ENCODE measurements at regions not wholly inside any gene's neighbourhood (a gene's known extent, or its start where the extent isn't known, plus 50 kb on each side); places are given as distances from the start of the nearest gene placed in this dataset.
A peak's percentile ranks its signal among the peaks of the same experiment; 100 is the strongest.

- TF ChIP-seq CTCF (conservative IDR thresholded peaks at IDR 0.05; ENCODE audit: low read depth, low read length), result no peak
- DNase-seq (ENCODE audit: low read depth), result no peak
- no peak overlapping the region for H3K4me3 ChIP-seq (ENCODE audit: low read length)
Observed at GRCh38 chr10:21279217-21279575, 246.3 kb downstream of the SKIDA1 start.

GRCh38 chr10:21278491-21279216 is 246.8 kb downstream of the SKIDA1 start:
- peak; percentile 66 for DNase-seq (ENCODE audit: low read depth)
- no peak overlapping the region for H3K4me3 ChIP-seq (ENCODE audit: low read length)
- peak; percentile 77 for TF ChIP-seq CTCF (conservative IDR thresholded peaks at IDR 0.05; ENCODE audit: low read depth, low read length)

- no peak overlapping the region for H3K4me3 ChIP-seq (ENCODE audit: low read length)
- no peak for DNase-seq (ENCODE audit: low read depth)
- TF ChIP-seq CTCF (conservative IDR thresholded peaks at IDR 0.05; ENCODE audit: low read depth, low read length), result no peak
Observed at GRCh38 chr10:21273400-21273968, 252.0 kb downstream of the SKIDA1 start.

GRCh38 chr10:21272643-21273399 is 252.7 kb downstream of the SKIDA1 start:
- TF ChIP-seq CTCF (conservative IDR thresholded peaks at IDR 0.05; ENCODE audit: low read depth, low read length), result no peak
- no peak for DNase-seq (ENCODE audit: low read depth)

GRCh38 chr10:21270976-21271375 is 254.5 kb downstream of the SKIDA1 start:
- no peak overlapping the region for H3K4me3 ChIP-seq (ENCODE audit: low read length)
- no peak for DNase-seq (ENCODE audit: low read depth)
- TF ChIP-seq CTCF (conservative IDR thresholded peaks at IDR 0.05; ENCODE audit: low read depth, low read length), result no peak

More at GRCh38 chr10:21272643-21273399, 252.7 kb downstream of the SKIDA1 start:
- H3K4me3 ChIP-seq (ENCODE audit: low read length), result no peak overlapping the region

- TF ChIP-seq CTCF (conservative IDR thresholded peaks at IDR 0.05; ENCODE audit: low read depth, low read length), result no peak
- DNase-seq (ENCODE audit: low read depth), result no peak
- H3K4me3 ChIP-seq (ENCODE audit: low read length), result no peak overlapping the region
Observed at GRCh38 chr10:21269289-21269688, 256.2 kb downstream of the SKIDA1 start.

Measured in retinal pigment epithelial cell (primary cell).